ENCODE measurements at regions not wholly inside any gene's neighbourhood (a gene's known extent, or its start where the extent isn't known, plus 50 kb on each side); places are given as distances from the start of the nearest gene placed in this dataset.

GRCh38 chr21:15624646-15625045, 105.1 kb upstream of the USP25 start:
- no peaks in the 10 kb centered on the region for H4K20me1 ChIP-seq (ENCODE audit: low read length)
- H3K4me3 ChIP-seq (ENCODE audit: low read length): no peak overlapping the region
- H2AFZ ChIP-seq (ENCODE audit: low read length): no peak overlapping the region
- H3K9ac ChIP-seq (ENCODE audit: low read length): no peak overlapping the region
- H3K4me2 ChIP-seq (ENCODE audit: low read length): no peak overlapping the region
- no peaks in the 10 kb centered on the region for H3K36me3 ChIP-seq (ENCODE audit: low read depth, low read length)
- H3K4me1 ChIP-seq (ENCODE audit: insufficient read depth, low read length): peaks cover 11% of the 10 kb centered on the region; the same call in 1 of the 2 replicates
- ChIA-PET POLR2A (ENCODE audit: unreplicated experiment) (no interaction called here), CTCF (no interaction called here)
- ATAC-seq (no peak), DNase-seq (no peak)
- no TSS peak for BruUV-seq (replicated peaks)
- intact Hi-C loops (cut with micrococcal nuclease): no loop called here
- no peaks in the 10 kb centered on the region for H3K9me3 ChIP-seq (ENCODE audit: low read length)
- no peaks in the 10 kb centered on the region for H3K9me2 ChIP-seq (replicated peaks; ENCODE audit: low read length)
- no peak overlapping the region for H3K27ac ChIP-seq (ENCODE audit: low read length)
- TF ChIP-seq EZH2 (IDR thresholded peaks at IDR 0.05; ENCODE audit: low read length, unreplicated experiment) (no peak), CTCF (conservative IDR thresholded peaks at IDR 0.05; ENCODE audit: low read depth, low read length) (no peak), EZH2phosphoT487 (IDR thresholded peaks at IDR 0.05; ENCODE audit: borderline replicate concordance, low read length) (no peak)
- no peaks in the 10 kb centered on the region for H3K27me3 ChIP-seq (ENCODE audit: low read length)
- no peaks in the 10 kb centered on the region for H3F3A ChIP-seq (ENCODE audit: low read length, unreplicated experiment)
- H3K79me2 ChIP-seq (ENCODE audit: low read length): no peaks in the 10 kb centered on the region

- no peak overlapping the region for H3K4me2 ChIP-seq (ENCODE audit: low read length)
- ChIA-PET POLR2A (ENCODE audit: unreplicated experiment) (no interaction called here), CTCF (no interaction called here)
- H4K20me1 ChIP-seq (ENCODE audit: low read length): no peaks in the 10 kb centered on the region
- no peaks in the 10 kb centered on the region for H3K36me3 ChIP-seq (ENCODE audit: low read depth, low read length)
- no peaks in the 10 kb centered on the region for H3F3A ChIP-seq (ENCODE audit: low read length, unreplicated experiment)
- no peak overlapping the region for H3K4me3 ChIP-seq (ENCODE audit: low read length)
- H3K9me3 ChIP-seq (ENCODE audit: low read length): no peaks in the 10 kb centered on the region
- ATAC-seq (no peak), DNase-seq (no peak)
- intact Hi-C loops (cut with micrococcal nuclease): no loop called here
- no peak overlapping the region for H2AFZ ChIP-seq (ENCODE audit: low read length)
- no peaks in the 10 kb centered on the region for H3K9me2 ChIP-seq (replicated peaks; ENCODE audit: low read length)
- no peak overlapping the region for H3K9ac ChIP-seq (ENCODE audit: low read length)
- BruUV-seq (replicated peaks): no TSS peak
- no peaks in the 10 kb centered on the region for H3K27me3 ChIP-seq (ENCODE audit: low read length)
- H3K27ac ChIP-seq (ENCODE audit: low read length): no peak overlapping the region
- peaks cover 12% of the 10 kb centered on the region; the same call in 1 of the 2 replicates for H3K4me1 ChIP-seq (ENCODE audit: insufficient read depth, low read length)
- no peak for TF ChIP-seq EZH2 (IDR thresholded peaks at IDR 0.05; ENCODE audit: low read length, unreplicated experiment)
- no peak for TF ChIP-seq EZH2phosphoT487 (IDR thresholded peaks at IDR 0.05; ENCODE audit: borderline replicate concordance, low read length)
- TF ChIP-seq CTCF (conservative IDR thresholded peaks at IDR 0.05; ENCODE audit: low read depth, low read length): no peak
- H3K79me2 ChIP-seq (ENCODE audit: low read length): no peaks in the 10 kb centered on the region
These were observed 104.4 kb upstream of the USP25 start for GRCh38 chr21:15625363-15625762.

- Histone ChIP-seq H3K4me2 (ENCODE audit: low read length) (no peak overlapping the region), H2AFZ (ENCODE audit: low read length) (no peak overlapping the region), H3K79me2 (ENCODE audit: low read length) (no peaks in the 10 kb centered on the region), H3K36me3 (ENCODE audit: low read depth, low read length) (no peaks in the 10 kb centered on the region), H3K9me2 (replicated peaks; ENCODE audit: low read length) (no peaks in the 10 kb centered on the region), H3K9me3 (ENCODE audit: low read length) (no peaks in the 10 kb centered on the region), H4K20me1 (ENCODE audit: low read length) (no peaks in the 10 kb centered on the region), H3K27ac (ENCODE audit: low read length) (no peak overlapping the region), H3K4me3 (ENCODE audit: low read length) (no peak overlapping the region), H3K4me1 (ENCODE audit: insufficient read depth, low read length) (peaks cover 12% of the 10 kb centered on the region; the same call in 1 of the 2 replicates), H3K9ac (ENCODE audit: low read length) (no peak overlapping the region), H3K27me3 (ENCODE audit: low read length) (no peaks in the 10 kb centered on the region), H3F3A (ENCODE audit: low read length, unreplicated experiment) (no peaks in the 10 kb centered on the region)
- ChIA-PET CTCF (no interaction called here), POLR2A (ENCODE audit: unreplicated experiment) (no interaction called here)
- intact Hi-C loops (cut with micrococcal nuclease): no loop called here
- TF ChIP-seq EZH2 (IDR thresholded peaks at IDR 0.05; ENCODE audit: low read length, unreplicated experiment) (no peak), CTCF (conservative IDR thresholded peaks at IDR 0.05; ENCODE audit: low read depth, low read length) (no peak), EZH2phosphoT487 (IDR thresholded peaks at IDR 0.05; ENCODE audit: borderline replicate concordance, low read length) (no peak)
- ATAC-seq: no peak
- no peak for DNase-seq
- no TSS peak for BruUV-seq (replicated peaks)
These were observed 103.8 kb upstream of the USP25 start for GRCh38 chr21:15626031-15626430.

Data from PC-3 (cell line).